HG03108 (cell line): ENCODE measurements at regions not wholly inside any gene's neighbourhood (a gene's known extent, or its start where the extent isn't known, plus 50 kb on each side); places are given as distances from the start of the nearest gene placed in this dataset.

Experiments
- ATAC-seq: cut with Tn5 transposase; IDR thresholded peaks from one replicate; pipeline ENCODE4 v1.9.1; 2021; ENCODE audit warnings: moderate library complexity; ENCODE audit not compliant: unreplicated experiment

- no peak for ATAC-seq
Observed at GRCh38 chr16:48905632-48906505, 295.9 kb upstream of the N4BP1 start.

- no peak for ATAC-seq
Observed at GRCh38 chr16:48904333-48904732, 294.4 kb upstream of the N4BP1 start.

DNA sequence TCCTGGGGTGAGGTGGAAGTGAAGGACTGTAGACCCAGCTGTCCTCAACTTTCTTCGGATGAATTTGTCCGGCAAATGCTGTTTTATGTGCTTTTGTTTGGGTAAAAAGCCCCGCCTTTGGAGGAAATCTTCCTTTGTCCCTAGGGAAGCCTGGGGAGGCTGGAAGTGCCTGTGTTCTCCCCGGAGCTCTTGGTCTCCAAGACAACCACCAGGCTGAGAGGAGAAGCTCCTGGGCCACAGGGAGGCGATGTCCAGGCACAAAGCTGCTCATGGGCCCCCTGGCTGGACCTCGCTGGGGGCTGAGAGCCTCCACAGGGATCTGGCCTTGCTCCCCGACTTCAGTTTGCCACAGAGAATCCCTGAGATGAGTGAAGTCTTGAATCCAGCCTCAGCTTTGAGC, 293.1 kb upstream of the N4BP1 start:
- ATAC-seq, result no peak

- ATAC-seq, result no peak
Observed at GRCh38 chr16:48901712-48902374, 291.9 kb upstream of the N4BP1 start.

DNA sequence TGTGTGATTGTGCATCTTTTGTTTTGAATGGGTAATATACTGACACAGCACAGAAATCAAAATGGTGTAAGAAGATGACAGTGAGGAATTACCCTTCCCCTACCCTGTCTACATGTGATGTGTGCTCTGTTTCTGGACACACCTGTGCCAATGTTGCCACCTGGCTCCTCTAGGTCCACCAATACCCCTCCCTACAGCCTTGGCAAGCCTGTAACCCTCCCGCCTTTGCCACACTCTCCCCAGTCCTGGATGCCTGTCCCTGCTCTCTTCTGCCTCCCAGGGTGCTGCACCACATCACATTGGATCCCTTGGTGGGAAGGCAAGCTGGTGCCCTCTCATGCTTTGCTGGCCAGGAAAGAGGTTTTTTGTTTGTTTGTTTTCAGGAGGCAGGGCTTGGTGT, 289.5 kb upstream of the N4BP1 start:
- no peak for ATAC-seq

DNA sequence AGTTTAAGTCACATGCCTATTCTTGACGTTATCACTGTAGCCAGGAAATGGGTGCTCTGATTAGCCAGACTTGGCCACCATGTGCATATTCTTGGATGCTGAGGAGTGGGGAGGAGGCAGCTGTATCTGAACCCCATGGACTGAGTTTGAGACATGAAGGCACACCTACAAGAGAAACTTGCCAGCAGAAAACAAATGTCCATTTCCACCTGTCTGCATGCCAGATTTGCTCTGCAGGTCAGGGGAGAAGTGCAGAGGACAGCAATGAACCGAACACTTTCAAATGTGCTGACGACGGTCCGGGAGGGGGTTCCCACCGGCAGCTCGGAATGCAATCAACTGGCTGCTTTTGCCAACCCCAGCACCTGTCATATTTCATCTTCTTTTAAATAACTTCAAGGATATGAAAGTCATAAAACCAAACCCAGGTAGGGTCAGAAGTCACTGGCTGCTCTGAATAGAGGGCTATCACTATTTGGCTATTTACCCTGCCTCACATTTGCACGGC, 287.8 kb upstream of the N4BP1 start:
- ATAC-seq, result no peak

- ATAC-seq, result no peak
Observed at GRCh38 chr16:48895142-48895541, 285.2 kb upstream of the N4BP1 start.

GRCh38 chr16:48892893-48893292, 282.9 kb upstream of the N4BP1 start:
- no peak for ATAC-seq

DNA sequence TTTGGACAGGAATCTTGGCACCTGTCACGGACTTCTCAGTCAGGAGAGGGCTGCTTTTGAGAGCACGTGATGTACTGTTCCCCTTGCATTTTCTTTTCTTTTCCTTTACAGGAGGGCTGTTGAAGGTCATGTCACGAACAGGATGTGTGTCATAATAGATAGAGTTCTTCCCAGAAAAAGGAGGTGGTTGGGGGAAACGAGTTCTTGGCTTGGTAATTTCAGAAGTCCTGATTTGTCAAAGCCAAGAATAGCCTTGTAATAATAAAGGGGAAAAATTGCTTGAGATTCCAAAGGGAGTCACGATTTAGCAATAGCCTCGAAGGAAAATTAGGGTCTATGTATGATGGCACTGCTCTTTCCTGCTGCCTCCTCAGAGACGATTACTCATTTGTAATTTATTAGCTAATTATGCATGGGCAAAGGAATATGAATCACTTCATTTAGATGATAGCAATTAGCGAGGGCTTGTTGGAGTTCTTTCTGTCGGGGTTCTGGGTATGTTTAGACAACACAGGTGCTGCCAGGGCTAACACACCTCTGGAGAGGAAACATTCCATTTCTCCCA, 277.7 kb upstream of the N4BP1 start:
- ATAC-seq, result no peak

DNA sequence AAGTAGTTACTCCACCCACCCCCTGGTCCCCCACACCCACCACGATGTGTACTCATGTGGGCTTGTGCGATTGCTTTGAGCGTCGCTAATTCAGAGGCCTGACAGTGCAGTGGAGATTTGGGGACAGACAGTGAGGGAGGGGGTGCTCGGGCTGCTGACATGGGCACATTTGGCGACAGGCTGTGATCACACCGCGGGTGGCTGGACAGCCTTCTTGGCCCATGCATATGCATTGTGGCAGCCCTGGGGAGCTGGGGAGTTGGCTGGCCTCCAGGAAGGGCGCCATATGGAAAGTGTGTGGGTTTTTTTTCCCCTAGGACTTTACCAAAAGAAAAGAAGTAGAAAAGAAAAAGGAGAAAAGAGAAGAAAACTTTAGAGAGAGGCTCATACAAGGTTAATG, 275.5 kb upstream of the N4BP1 start:
- no peak for ATAC-seq

GRCh38 chr16:48881272-48881671, 271.3 kb upstream of the N4BP1 start:
- no peak for ATAC-seq

- no peak for ATAC-seq
Observed at GRCh38 chr16:48879223-48880122, 269.5 kb upstream of the N4BP1 start.

DNA sequence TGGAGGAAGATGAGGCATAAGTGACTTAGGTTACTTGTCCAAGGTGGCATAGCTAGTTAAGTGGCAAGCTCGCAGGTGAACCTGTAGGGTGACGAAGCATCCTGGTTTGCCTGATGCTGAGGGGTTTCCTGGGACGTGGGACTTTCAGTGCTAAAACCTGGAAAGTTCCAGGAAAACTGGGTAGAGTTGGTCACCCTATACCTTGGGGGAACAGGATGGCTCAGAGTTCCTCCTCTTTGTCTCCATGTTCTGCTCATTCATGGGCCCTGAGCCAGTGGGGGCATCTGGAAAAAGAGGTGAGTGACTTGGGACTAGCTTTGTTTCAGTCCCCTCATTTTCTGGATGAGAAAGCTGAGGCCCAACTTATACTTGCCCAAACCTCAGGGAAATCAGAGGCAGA, 268.0 kb upstream of the N4BP1 start:
- ATAC-seq, result no peak

- no peak for ATAC-seq
Observed at GRCh38 chr16:48870141-48870540, 260.2 kb upstream of the N4BP1 start.

- no peak for ATAC-seq
Observed at GRCh38 chr16:48865520-48865919, 255.5 kb upstream of the N4BP1 start.

- ATAC-seq, result no peak
Observed at GRCh38 chr16:48864055-48864454, 254.1 kb upstream of the N4BP1 start.

- no peak for ATAC-seq
Observed at GRCh38 chr16:48862087-48862532, 252.1 kb upstream of the N4BP1 start.

GRCh38 chr16:48860341-48860740, 250.4 kb upstream of the N4BP1 start:
- ATAC-seq, result no peak

DNA sequence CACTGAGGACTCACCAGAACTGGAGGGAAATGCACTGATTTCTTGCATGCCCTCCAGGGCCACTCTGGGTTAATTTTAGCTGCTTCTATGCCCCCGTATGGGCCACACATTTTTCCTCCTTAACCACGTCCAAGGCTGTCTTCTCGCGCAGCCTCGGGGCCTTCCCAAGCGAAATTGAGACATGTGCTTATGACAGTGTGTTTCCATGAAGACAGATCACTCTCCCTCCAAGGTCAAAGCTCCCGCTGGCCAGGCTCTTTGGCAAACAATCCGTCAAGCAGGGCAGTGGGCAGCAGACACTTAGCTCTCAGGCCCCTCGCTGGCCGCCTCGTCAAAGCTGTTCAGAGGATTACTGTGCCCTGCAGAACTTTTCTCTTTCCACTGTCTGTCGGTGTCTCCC, 243.0 kb upstream of the N4BP1 start:
- no peak for ATAC-seq

GRCh38 chr16:48852458-48852857, 242.5 kb upstream of the N4BP1 start:
- no peak for ATAC-seq
